AG04450 (cell line): ENCODE measurements at regions not wholly inside any gene's neighbourhood (a gene's known extent, or its start where the extent isn't known, plus 50 kb on each side); places are given as distances from the start of the nearest gene placed in this dataset.

ENCODE experiments used
- CTCF ChIA-PET: fragments of 300-600, 350-600 bp; formaldehyde crosslinking; extraction: SDS; loops from one replicate; lab custom pipeline; 2022; ENCODE audit warnings: antibody characterized with exemption, inconsistent platforms; lab: Charles Lee
- POLR2A ChIA-PET: fragments of 350-600 bp; formaldehyde crosslinking; extraction: SDS; loops from one replicate; lab custom pipeline; 2021; ENCODE audit warnings: antibody characterized with exemption, inconsistent platforms; lab: Yijun Ruan, JAX
- DNase-seq: peaks from one replicate; pipeline ENCODE4 v3.0.0-alpha.2; 2011; ENCODE audit warnings: low read depth, low spot score
- H3K27ac ChIP-seq: one replicate; pipeline ENCODE4 v1.5.1; 2012; ENCODE audit warnings: low read depth, low read length, control low read depth
- H3K27me3 ChIP-seq: one replicate; pipeline ENCODE4 v1.6.0; 2012; ENCODE audit warnings: low read length; ENCODE audit not compliant: control insufficient read depth, insufficient read depth
- H3K4me3 ChIP-seq: 2 replicates; pipeline ENCODE4 v1.5.1; 2011; ENCODE audit warnings: mild to moderate bottlenecking, low read depth, low read length, control low read depth
- H3K9me3 ChIP-seq: 2 replicates; pipeline ENCODE4 v1.5.1; 2012; ENCODE audit warnings: low read length; ENCODE audit not compliant: control insufficient read depth, insufficient read depth
- TF ChIP-seq, protein P1 (sequence below): IDR thresholded peaks from 2 replicates; pipeline ENCODE4 v1.5.1; 2011; ENCODE audit warnings: low read depth, low read length, control low read depth, inconsistent platforms

DNA sequence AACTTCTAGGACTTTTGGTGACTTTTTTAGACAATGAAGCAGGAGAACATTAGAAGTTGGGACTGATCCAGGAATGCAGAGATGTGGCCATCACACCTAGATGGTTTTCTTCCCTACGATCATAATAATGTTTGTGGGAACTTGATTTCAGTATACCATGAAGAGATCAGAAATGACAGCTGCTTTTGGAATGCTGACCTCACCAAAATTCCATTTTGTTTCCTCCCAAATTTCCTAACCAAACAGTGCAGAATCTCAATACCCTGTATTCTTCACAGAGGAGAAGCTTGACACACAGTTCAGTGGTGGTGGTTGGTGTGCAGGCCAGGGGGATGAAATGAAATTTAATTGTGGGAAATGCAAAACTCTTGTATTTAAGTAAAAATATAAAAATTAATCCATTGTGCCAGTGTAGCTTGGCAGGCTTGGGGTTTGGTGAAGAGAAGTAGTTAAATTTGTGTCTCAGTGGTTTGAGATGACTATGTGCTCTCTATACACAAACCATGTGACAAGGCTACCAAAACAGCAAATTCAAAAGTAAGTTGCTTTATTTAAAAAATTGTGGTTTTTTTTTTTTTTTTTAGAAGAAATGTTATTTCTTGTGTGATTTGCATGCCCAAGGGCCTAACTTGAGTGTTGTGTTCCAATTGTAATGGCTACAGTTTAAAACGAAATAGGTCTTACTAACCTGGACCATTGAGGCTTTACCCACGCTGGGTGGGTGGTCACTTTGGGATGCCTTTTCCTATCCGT is 252.4 kb downstream of the LPIN1 start:
- CTCF ChIA-PET, result no interaction called here
- DNase-seq, result no peak
- no peak overlapping the region for H3K27ac ChIP-seq

GRCh38 chr2:12001621-12002020 is 255.2 kb downstream of the LPIN1 start:
- no peaks in the 10 kb centered on the region for H3K27me3 ChIP-seq
- ChIA-PET CTCF (no interaction called here), POLR2A (no interaction called here)
- no peak overlapping the region for H3K27ac ChIP-seq
- H3K4me3 ChIP-seq, result no peak overlapping the region
- no peak for DNase-seq
- TF ChIP-seq, protein P1, sequence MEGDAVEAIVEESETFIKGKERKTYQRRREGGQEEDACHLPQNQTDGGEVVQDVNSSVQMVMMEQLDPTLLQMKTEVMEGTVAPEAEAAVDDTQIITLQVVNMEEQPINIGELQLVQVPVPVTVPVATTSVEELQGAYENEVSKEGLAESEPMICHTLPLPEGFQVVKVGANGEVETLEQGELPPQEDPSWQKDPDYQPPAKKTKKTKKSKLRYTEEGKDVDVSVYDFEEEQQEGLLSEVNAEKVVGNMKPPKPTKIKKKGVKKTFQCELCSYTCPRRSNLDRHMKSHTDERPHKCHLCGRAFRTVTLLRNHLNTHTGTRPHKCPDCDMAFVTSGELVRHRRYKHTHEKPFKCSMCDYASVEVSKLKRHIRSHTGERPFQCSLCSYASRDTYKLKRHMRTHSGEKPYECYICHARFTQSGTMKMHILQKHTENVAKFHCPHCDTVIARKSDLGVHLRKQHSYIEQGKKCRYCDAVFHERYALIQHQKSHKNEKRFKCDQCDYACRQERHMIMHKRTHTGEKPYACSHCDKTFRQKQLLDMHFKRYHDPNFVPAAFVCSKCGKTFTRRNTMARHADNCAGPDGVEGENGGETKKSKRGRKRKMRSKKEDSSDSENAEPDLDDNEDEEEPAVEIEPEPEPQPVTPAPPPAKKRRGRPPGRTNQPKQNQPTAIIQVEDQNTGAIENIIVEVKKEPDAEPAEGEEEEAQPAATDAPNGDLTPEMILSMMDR, result no peak
- no peaks in the 10 kb centered on the region for H3K9me3 ChIP-seq

More for the DNA sequence above, 252.4 kb downstream of the LPIN1 start:
- Histone ChIP-seq H3K9me3 (peaks cover 3% of the 10 kb centered on the region; the same call in 1 of the 2 replicates), H3K27me3 (no peaks in the 10 kb centered on the region), H3K4me3 (no peak overlapping the region)
- TF ChIP-seq, protein P1, result no peak
- POLR2A ChIA-PET, result no interaction called here

GRCh38 chr2:12002215-12002614 is 255.8 kb downstream of the LPIN1 start:
- POLR2A ChIA-PET, result no interaction called here

GRCh38 chr2:12004713-12005112 is 258.3 kb downstream of the LPIN1 start:
- CTCF ChIA-PET, result no interaction called here

More at GRCh38 chr2:12002215-12002614, 255.8 kb downstream of the LPIN1 start:
- CTCF ChIA-PET, result no interaction called here
- Histone ChIP-seq H3K27me3 (no peaks in the 10 kb centered on the region), H3K4me3 (no peak overlapping the region), H3K27ac (no peak overlapping the region), H3K9me3 (no peaks in the 10 kb centered on the region)
- DNase-seq, result no peak
- TF ChIP-seq, protein P1, result no peak

More at GRCh38 chr2:12004713-12005112, 258.3 kb downstream of the LPIN1 start:
- H3K9me3 ChIP-seq, result no peaks in the 10 kb centered on the region
- POLR2A ChIA-PET, result no interaction called here
- H3K27ac ChIP-seq, result no peak overlapping the region
- DNase-seq, result no peak
- H3K4me3 ChIP-seq, result no peak overlapping the region
- no peaks in the 10 kb centered on the region for H3K27me3 ChIP-seq
- TF ChIP-seq, protein P1, result no peak
